ENCODE measurements at regions not wholly inside any gene's neighbourhood (a gene's known extent, or its start where the extent isn't known, plus 50 kb on each side); places are given as distances from the start of the nearest gene placed in this dataset.

DNA sequence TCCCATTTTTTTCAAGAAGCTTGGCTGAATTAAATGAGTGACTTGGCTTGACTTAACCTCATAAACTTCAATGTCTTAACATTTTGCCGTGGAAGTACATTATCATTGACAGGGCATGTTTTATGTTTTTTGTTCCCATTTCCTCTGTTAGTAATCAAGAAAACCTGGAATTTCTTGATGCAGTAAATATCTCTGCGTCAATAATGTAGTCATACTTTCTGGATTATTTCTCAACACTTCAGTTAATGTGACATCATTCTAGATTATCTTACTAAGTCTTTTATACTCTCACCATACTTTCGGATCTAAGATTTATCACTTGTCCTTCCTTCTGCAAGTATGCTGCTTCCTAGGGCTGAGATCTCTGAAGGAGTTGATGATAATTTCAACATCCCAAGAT, 58.6 kb upstream of the PGR start:
- no peak for DNase-seq
- no peaks in the 10 kb centered on the region for H3K27me3 ChIP-seq (ENCODE audit: insufficient read depth, low read length, poor library complexity, severe bottlenecking)
- Mint-ChIP-seq H3K4me1 (no peaks in the 10 kb centered on the region), H3K27me3 (no peaks in the 10 kb centered on the region), H3K36me3 (no peaks in the 10 kb centered on the region), H3K4me3 (no peak overlapping the region), H3K27ac (no peak overlapping the region), H3K9me3 (peaks cover 0 to 17% (median 5%) of the 10 kb centered on the region in 5 donors)
- H3K4me1 ChIP-seq (ENCODE audit: insufficient read depth, low read length), result no peaks in the 10 kb centered on the region
- no peak overlapping the region for H3K4me3 ChIP-seq (ENCODE audit: low read length)
- POLR2A ChIA-PET, result no interaction called here
- CTCF ChIA-PET, result no interaction called here
- H3K27ac ChIP-seq (ENCODE audit: low read depth, low read length), result no peak overlapping the region
- H3K9me3 ChIP-seq (ENCODE audit: low read length), result no peaks in the 10 kb centered on the region
- H3K36me3 ChIP-seq (ENCODE audit: insufficient read depth, low read length), result no peaks in the 10 kb centered on the region

DNA sequence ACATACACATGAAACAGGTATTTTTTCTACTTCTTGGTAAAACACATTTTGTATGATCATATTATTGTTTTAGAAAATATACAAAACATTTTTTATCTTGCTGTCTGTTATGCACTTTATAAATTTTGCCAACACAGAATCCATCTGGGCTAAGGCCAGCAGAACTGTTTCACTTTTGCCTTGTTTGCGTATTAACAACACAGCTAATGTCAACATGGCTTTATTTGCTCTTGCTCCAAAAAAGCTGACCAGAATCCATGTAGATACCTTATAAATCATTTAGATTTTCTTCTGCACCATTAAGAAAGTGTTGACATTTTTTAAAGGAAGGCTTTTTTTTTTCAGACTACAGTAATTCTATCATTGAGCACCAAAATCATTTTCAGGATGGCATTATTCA, 58.1 kb upstream of the PGR start:
- Mint-ChIP-seq H3K4me1 (no peaks in the 10 kb centered on the region), H3K27me3 (no peaks in the 10 kb centered on the region), H3K4me3 (no peak overlapping the region), H3K9me3 (peaks cover 0 to 17% (median 4%) of the 10 kb centered on the region in 5 donors), H3K36me3 (no peaks in the 10 kb centered on the region), H3K27ac (no peak overlapping the region)
- no peak overlapping the region for H3K27ac ChIP-seq (ENCODE audit: low read depth, low read length)
- no peak overlapping the region for H3K4me3 ChIP-seq (ENCODE audit: low read length)
- DNase-seq, result no peak
- H3K36me3 ChIP-seq (ENCODE audit: insufficient read depth, low read length), result no peaks in the 10 kb centered on the region
- ChIA-PET CTCF (no interaction called here), POLR2A (no interaction called here)
- H3K4me1 ChIP-seq (ENCODE audit: insufficient read depth, low read length), result no peaks in the 10 kb centered on the region
- H3K27me3 ChIP-seq (ENCODE audit: insufficient read depth, low read length, poor library complexity, severe bottlenecking), result no peaks in the 10 kb centered on the region
- no peaks in the 10 kb centered on the region for H3K9me3 ChIP-seq (ENCODE audit: low read length)

DNA sequence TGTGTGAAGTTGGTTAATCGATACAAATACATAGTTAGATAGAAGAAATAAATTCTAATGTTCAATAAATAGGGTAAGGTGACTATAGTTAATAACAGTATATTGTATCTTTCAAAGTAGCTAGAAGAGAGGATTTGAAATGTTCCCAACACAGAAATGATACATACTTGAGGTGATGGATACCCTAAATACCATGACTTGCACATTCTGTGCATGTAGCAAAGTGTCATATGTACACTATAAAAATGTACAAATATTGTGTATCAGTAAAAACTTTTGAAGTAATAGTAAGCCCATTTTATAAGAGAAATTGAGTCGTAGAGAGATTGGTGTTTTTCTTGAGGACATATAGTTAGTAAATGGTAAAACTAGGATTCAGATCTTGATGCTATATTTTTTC, 56.4 kb upstream of the PGR start:
- Mint-ChIP-seq H3K4me1 (no peaks in the 10 kb centered on the region), H3K4me3 (no peak overlapping the region)

DNA sequence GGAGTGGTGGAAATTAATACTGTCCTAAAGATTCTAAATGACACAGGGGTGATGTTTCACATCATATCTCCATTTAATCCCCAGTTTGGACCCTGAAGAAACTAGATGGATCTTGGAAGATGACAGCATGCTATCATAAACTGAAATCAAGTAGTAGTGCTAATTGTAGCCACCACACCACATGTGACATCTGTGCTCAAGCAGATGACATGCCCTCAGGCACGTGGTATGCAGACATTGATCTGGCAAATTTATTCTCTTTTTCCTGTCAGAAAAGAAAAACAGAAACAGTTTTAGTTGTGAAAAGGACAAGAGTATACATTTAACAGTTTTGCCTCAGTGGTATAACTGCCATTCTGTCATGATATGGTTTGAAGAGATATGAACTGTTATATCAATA, 52.9 kb upstream of the PGR start:
- CTCF ChIA-PET, result no interaction called here
- no peaks in the 10 kb centered on the region for H3K4me1 Mint-ChIP-seq

More for the DNA sequence above, 56.4 kb upstream of the PGR start:
- Mint-ChIP-seq H3K27ac (no peak overlapping the region), H3K9me3 (peaks cover 4 to 23% (median 7%) of the 10 kb centered on the region in 5 donors), H3K27me3 (no peaks in the 10 kb centered on the region), H3K36me3 (peaks cover 0 to under 1% (median 0%) of the 10 kb centered on the region in 3 donors)
- H3K4me1 ChIP-seq (ENCODE audit: insufficient read depth, low read length), result no peaks in the 10 kb centered on the region
- no peak overlapping the region for H3K4me3 ChIP-seq (ENCODE audit: low read length)
- no peaks in the 10 kb centered on the region for H3K27me3 ChIP-seq (ENCODE audit: insufficient read depth, low read length, poor library complexity, severe bottlenecking)
- no peak overlapping the region for H3K27ac ChIP-seq (ENCODE audit: low read depth, low read length)
- no peaks in the 10 kb centered on the region for H3K36me3 ChIP-seq (ENCODE audit: insufficient read depth, low read length)
- no peak for DNase-seq
- CTCF ChIA-PET, result no interaction called here
- POLR2A ChIA-PET, result no interaction called here
- H3K9me3 ChIP-seq (ENCODE audit: low read length), result no peaks in the 10 kb centered on the region

DNA sequence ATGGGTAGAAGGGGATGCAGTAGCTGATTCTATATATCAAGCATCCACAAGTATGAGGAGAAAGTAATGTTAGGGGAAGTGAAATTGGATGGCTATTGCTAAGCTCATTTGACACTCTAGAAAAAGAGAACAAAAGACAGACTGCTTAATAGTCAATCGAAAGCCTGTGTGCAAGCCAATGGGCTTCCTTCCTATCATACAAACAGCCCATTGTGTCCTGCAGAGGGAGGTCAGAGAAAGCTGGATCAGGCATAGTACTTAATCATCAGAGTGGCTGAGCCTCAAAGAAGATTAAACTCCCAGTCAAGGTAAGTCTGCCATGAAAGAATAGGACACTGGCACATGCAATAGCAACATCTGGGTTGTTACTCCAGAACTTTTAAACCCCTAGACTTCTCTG, 50.9 kb upstream of the PGR start:
- no peaks in the 10 kb centered on the region for H3K4me1 Mint-ChIP-seq
- H3K9me3 Mint-ChIP-seq, result peaks cover 6 to 11% (median 8%) of the 10 kb centered on the region in 5 donors
- CTCF ChIA-PET, result no interaction called here
- POLR2A ChIA-PET, result no interaction called here
- H3K36me3 ChIP-seq (ENCODE audit: insufficient read depth, low read length), result no peaks in the 10 kb centered on the region
- peaks cover 0 to 1% (median 0%) of the 10 kb centered on the region in 3 donors for H3K36me3 Mint-ChIP-seq
- H3K27me3 ChIP-seq (ENCODE audit: insufficient read depth, low read length, poor library complexity, severe bottlenecking), result no peaks in the 10 kb centered on the region
- no peak overlapping the region for H3K4me3 ChIP-seq (ENCODE audit: low read length)
- no peaks in the 10 kb centered on the region for H3K4me1 ChIP-seq (ENCODE audit: insufficient read depth, low read length)
- no peaks in the 10 kb centered on the region for H3K9me3 ChIP-seq (ENCODE audit: low read length)
- no peaks in the 10 kb centered on the region for H3K27me3 Mint-ChIP-seq
- DNase-seq, result no peak
- H3K27ac ChIP-seq (ENCODE audit: low read depth, low read length), result no peak overlapping the region
- H3K4me3 Mint-ChIP-seq, result no peak overlapping the region
- no peak overlapping the region for H3K27ac Mint-ChIP-seq

More for the DNA sequence above, 52.9 kb upstream of the PGR start:
- DNase-seq, result no peak
- Histone ChIP-seq H3K4me3 (ENCODE audit: low read length) (no peak overlapping the region), H3K4me1 (ENCODE audit: insufficient read depth, low read length) (no peaks in the 10 kb centered on the region), H3K9me3 (ENCODE audit: low read length) (no peaks in the 10 kb centered on the region), H3K27ac (ENCODE audit: low read depth, low read length) (no peak overlapping the region), H3K36me3 (ENCODE audit: insufficient read depth, low read length) (no peaks in the 10 kb centered on the region), H3K27me3 (ENCODE audit: insufficient read depth, low read length, poor library complexity, severe bottlenecking) (no peaks in the 10 kb centered on the region)
- Mint-ChIP-seq H3K36me3 (peaks cover 0 to 1% (median 0%) of the 10 kb centered on the region in 3 donors), H3K4me3 (no peak overlapping the region), H3K27me3 (no peaks in the 10 kb centered on the region), H3K27ac (no peak overlapping the region), H3K9me3 (peaks cover 7 to 15% (median 10%) of the 10 kb centered on the region in 5 donors)
- POLR2A ChIA-PET, result no interaction called here
